ENCODE measurements at regions not wholly inside any gene's neighbourhood (a gene's known extent, or its start where the extent isn't known, plus 50 kb on each side); places are given as distances from the start of the nearest gene placed in this dataset.

DNA sequence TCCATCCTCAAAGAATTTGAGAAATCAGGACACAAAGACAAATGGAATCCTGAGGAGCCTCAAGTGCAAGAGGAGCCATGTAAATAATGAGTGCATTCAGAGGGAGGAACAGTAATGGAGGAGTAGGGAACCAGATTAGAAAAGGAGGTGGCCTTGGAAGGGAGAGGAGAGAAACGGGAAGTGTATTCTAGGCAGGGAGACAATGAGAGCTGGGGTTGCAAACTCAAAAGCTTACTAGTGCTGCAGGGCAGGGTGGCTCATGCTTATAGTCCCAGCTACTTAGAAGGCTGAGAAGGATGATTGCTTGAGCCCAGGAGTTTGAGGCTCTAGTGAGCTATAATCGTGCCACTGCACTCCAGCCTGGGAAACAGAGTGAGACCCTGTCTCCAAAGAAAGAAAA lies 113.2 kb upstream of the LSM6 start (continued):
- TF ChIP-seq RBBP5 (IDR thresholded peaks at IDR 0.05; ENCODE audit: borderline replicate concordance, low read depth, low read length): no peak
- TF ChIP-seq ZNF274 (IDR thresholded peaks at IDR 0.05; ENCODE audit: borderline replicate concordance, extremely low read depth, low read length): no peak
- TF ChIP-seq FOSL1 (IDR thresholded peaks at IDR 0.05; ENCODE audit: insufficient read depth, low read depth, low read length): no peak
- no peak for TF ChIP-seq JUND (IDR thresholded peaks at IDR 0.05; ENCODE audit: low read length)
- no peak for TF ChIP-seq CEBPB (IDR thresholded peaks at IDR 0.05; ENCODE audit: low read depth, low read length)
- TF ChIP-seq YY1 (IDR thresholded peaks at IDR 0.05; ENCODE audit: low read depth, low read length): no peak

Measured in H1 (cell line).